ENCODE measurements at regions not wholly inside any gene's neighbourhood (a gene's known extent, or its start where the extent isn't known, plus 50 kb on each side); places are given as distances from the start of the nearest gene placed in this dataset.

DNA sequence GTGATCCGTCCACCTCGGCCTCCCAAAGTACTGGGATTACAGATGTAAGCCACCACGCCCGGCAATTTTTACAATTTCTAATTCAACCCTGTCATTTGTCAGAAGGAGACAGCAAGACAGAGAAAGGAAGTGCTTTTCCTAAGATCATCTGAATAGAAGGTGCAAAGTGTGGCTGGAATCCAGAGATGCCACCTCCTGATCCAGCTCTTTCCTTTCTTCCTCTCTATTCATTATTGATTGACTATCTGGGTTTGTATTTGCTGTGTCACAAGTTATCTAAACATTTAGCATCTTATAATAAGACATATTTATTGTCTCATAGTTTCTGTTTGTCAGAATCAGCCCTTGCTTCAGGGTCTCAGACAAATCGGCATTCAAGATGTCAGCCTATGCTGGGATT lies 217.7 kb downstream of the BCAS1 start:
- Histone ChIP-seq H3K9ac (ENCODE audit: low read length) (no peak overlapping the region), H3K4me2 (ENCODE audit: low read length, poor library complexity, severe bottlenecking) (no peak overlapping the region), H3K79me1 (replicated peaks; ENCODE audit: low read length, poor library complexity, severe bottlenecking) (no peaks in the 10 kb centered on the region), H3K23ac (ENCODE audit: low read length in 2 of 2) (no peak overlapping the region), H4K91ac (ENCODE audit: low read length) (no peak overlapping the region), H3K4ac (ENCODE audit: low read depth in 1 of 2, low read length in 2 of 2) (no peak overlapping the region), H3K4me3 (ENCODE audit: insufficient read depth in 1 of 2, low read depth in 1 of 2, low read length in 2 of 2) (no peak overlapping the region), H3K36me3 (ENCODE audit: control insufficient read depth in 1 of 2, insufficient read depth in 2 of 2, low read depth in 1 of 2, low read length in 2 of 2) (no peaks in the 10 kb centered on the region), H3K14ac (ENCODE audit: low read length in 2 of 2) (no peak overlapping the region), H3K9me3 (ENCODE audit: control insufficient read depth, low read length) (no peaks in the 10 kb centered on the region), H4K8ac (ENCODE audit: low read length) (no peak overlapping the region), H2AK5ac (ENCODE audit: low read length, severe bottlenecking) (no peak overlapping the region), H3K18ac (ENCODE audit: low read depth in 1 of 2, low read length in 2 of 2) (no peak overlapping the region), H3K27ac (ENCODE audit: low read length, poor library complexity, severe bottlenecking) (no peak overlapping the region), H3K4me1 (ENCODE audit: control insufficient read depth, insufficient read depth, low read depth, low read length) (no peaks in the 10 kb centered on the region), H2BK120ac (ENCODE audit: low read depth, low read length) (no peak overlapping the region), H2BK15ac (ENCODE audit: low read depth, poor library complexity, severe bottlenecking) (no peak overlapping the region), H2BK12ac (ENCODE audit: low read length in 2 of 2) (no peak overlapping the region), H3K27me3 (ENCODE audit: control insufficient read depth in 1 of 2, insufficient read depth in 1 of 2, low read length in 2 of 2) (no peaks in the 10 kb centered on the region), H2BK5ac (ENCODE audit: low read depth, low read length, poor library complexity, severe bottlenecking) (no peak overlapping the region), H2AFZ (ENCODE audit: low read depth, low read length) (no peak overlapping the region)
- no peak for DNase-seq
- WGBS, result 100% methylated on average over 3 of the region's 5 CpGs

- H3K4me1 ChIP-seq (ENCODE audit: control insufficient read depth, insufficient read depth, low read depth, low read length), result no peaks in the 10 kb centered on the region
- no peaks in the 10 kb centered on the region for H3K27me3 ChIP-seq (ENCODE audit: control insufficient read depth in 1 of 2, insufficient read depth in 1 of 2, low read length in 2 of 2)
- H3K9me3 ChIP-seq (ENCODE audit: control insufficient read depth, low read length), result no peaks in the 10 kb centered on the region
- no peak overlapping the region for H2BK5ac ChIP-seq (ENCODE audit: low read depth, low read length, poor library complexity, severe bottlenecking)
- H3K27ac ChIP-seq (ENCODE audit: low read length, poor library complexity, severe bottlenecking), result no peak overlapping the region
- no peak overlapping the region for H2AK5ac ChIP-seq (ENCODE audit: low read length, severe bottlenecking)
- H2BK15ac ChIP-seq (ENCODE audit: low read depth, poor library complexity, severe bottlenecking), result no peak overlapping the region
- no peak overlapping the region for H3K23ac ChIP-seq (ENCODE audit: low read length in 2 of 2)
- peak overlapping the region; percentile 50 to 54 for H3K18ac ChIP-seq (ENCODE audit: low read depth in 1 of 2, low read length in 2 of 2)
- peak overlapping the region in 1 of 2 experiments; percentile 1 for H2BK12ac ChIP-seq (ENCODE audit: low read length in 2 of 2)
- no peak overlapping the region for H3K4ac ChIP-seq (ENCODE audit: low read depth in 1 of 2, low read length in 2 of 2)
- no peak overlapping the region for H3K14ac ChIP-seq (ENCODE audit: low read length in 2 of 2)
- no peak overlapping the region for H4K91ac ChIP-seq (ENCODE audit: low read length)
- DNase-seq, result no peak
- H4K8ac ChIP-seq (ENCODE audit: low read length), result no peak overlapping the region
- no peaks in the 10 kb centered on the region for H3K36me3 ChIP-seq (ENCODE audit: control insufficient read depth in 1 of 2, insufficient read depth in 2 of 2, low read depth in 1 of 2, low read length in 2 of 2)
- no peak overlapping the region for H3K4me2 ChIP-seq (ENCODE audit: low read length, poor library complexity, severe bottlenecking)
- no peaks in the 10 kb centered on the region for H3K79me1 ChIP-seq (replicated peaks; ENCODE audit: low read length, poor library complexity, severe bottlenecking)
- H2AFZ ChIP-seq (ENCODE audit: low read depth, low read length), result no peak overlapping the region
- WGBS, result 67% methylated on average over 3 of the region's 3 CpGs
- H3K9ac ChIP-seq (ENCODE audit: low read length), result peak overlapping the region; percentile 27
- H3K4me3 ChIP-seq (ENCODE audit: insufficient read depth in 1 of 2, low read depth in 1 of 2, low read length in 2 of 2), result no peak overlapping the region
- peak overlapping the region; percentile 54 for H2BK120ac ChIP-seq (ENCODE audit: low read depth, low read length)
Measured at GRCh38 chr20:53852014-53852413, 218.4 kb downstream of the BCAS1 start.

DNA sequence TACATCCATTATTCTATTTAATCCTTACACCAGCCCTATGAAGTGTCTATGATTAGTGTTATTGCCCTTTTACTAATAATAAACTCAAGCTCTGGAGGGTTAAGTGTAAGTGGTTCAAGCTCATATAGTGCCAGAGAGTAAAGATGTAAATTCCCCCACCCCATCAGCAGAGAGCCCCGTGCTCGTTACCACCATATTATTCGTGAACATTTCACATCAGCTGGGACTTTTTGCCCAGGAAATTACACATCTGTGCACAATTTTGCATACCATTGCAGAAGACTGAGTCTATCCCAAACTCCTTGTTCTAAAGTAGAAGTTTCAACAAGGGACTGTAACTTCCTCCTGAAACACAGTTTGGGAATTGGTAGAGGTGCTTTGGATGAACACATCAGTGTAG lies 220.1 kb downstream of the BCAS1 start:
- H3K9me3 ChIP-seq (ENCODE audit: control insufficient read depth, low read length), result no peaks in the 10 kb centered on the region
- no peak overlapping the region for H3K4me3 ChIP-seq (ENCODE audit: insufficient read depth in 1 of 2, low read depth in 1 of 2, low read length in 2 of 2)
- H3K14ac ChIP-seq (ENCODE audit: low read length in 2 of 2), result no peak overlapping the region
- DNase-seq, result no peak
- H4K8ac ChIP-seq (ENCODE audit: low read length), result no peak overlapping the region
- H2BK12ac ChIP-seq (ENCODE audit: low read length in 2 of 2), result no peak overlapping the region
- 100% methylated on average over 1 of the region's 3 CpGs for WGBS
- no peak overlapping the region for H3K23ac ChIP-seq (ENCODE audit: low read length in 2 of 2)
- H3K79me1 ChIP-seq (replicated peaks; ENCODE audit: low read length, poor library complexity, severe bottlenecking), result no peaks in the 10 kb centered on the region
- no peak overlapping the region for H3K4ac ChIP-seq (ENCODE audit: low read depth in 1 of 2, low read length in 2 of 2)
- H3K4me2 ChIP-seq (ENCODE audit: low read length, poor library complexity, severe bottlenecking), result no peak overlapping the region
- no peak overlapping the region for H3K18ac ChIP-seq (ENCODE audit: low read depth in 1 of 2, low read length in 2 of 2)
- no peak overlapping the region for H4K91ac ChIP-seq (ENCODE audit: low read length)
- no peak overlapping the region for H2BK15ac ChIP-seq (ENCODE audit: low read depth, poor library complexity, severe bottlenecking)
- no peak overlapping the region for H2BK120ac ChIP-seq (ENCODE audit: low read depth, low read length)
- no peak overlapping the region for H2AK5ac ChIP-seq (ENCODE audit: low read length, severe bottlenecking)
- H3K27me3 ChIP-seq (ENCODE audit: control insufficient read depth in 1 of 2, insufficient read depth in 1 of 2, low read length in 2 of 2), result no peaks in the 10 kb centered on the region
- no peak overlapping the region for H2BK5ac ChIP-seq (ENCODE audit: low read depth, low read length, poor library complexity, severe bottlenecking)
- H2AFZ ChIP-seq (ENCODE audit: low read depth, low read length), result no peak overlapping the region
- no peaks in the 10 kb centered on the region for H3K4me1 ChIP-seq (ENCODE audit: control insufficient read depth, insufficient read depth, low read depth, low read length)
- no peak overlapping the region for H3K27ac ChIP-seq (ENCODE audit: low read length, poor library complexity, severe bottlenecking)
- H3K36me3 ChIP-seq (ENCODE audit: control insufficient read depth in 1 of 2, insufficient read depth in 2 of 2, low read depth in 1 of 2, low read length in 2 of 2), result no peaks in the 10 kb centered on the region
- H3K9ac ChIP-seq (ENCODE audit: low read length), result no peak overlapping the region

GRCh38 chr20:53849471-53850059 lies 220.8 kb downstream of the BCAS1 start:
- H2BK5ac ChIP-seq (ENCODE audit: low read depth, low read length, poor library complexity, severe bottlenecking), result no peak overlapping the region
- H2AK5ac ChIP-seq (ENCODE audit: low read length, severe bottlenecking), result no peak overlapping the region
- H3K9me3 ChIP-seq (ENCODE audit: control insufficient read depth, low read length), result no peaks in the 10 kb centered on the region
- no peak overlapping the region for H2BK12ac ChIP-seq (ENCODE audit: low read length in 2 of 2)
- no peaks in the 10 kb centered on the region for H3K27me3 ChIP-seq (ENCODE audit: control insufficient read depth in 1 of 2, insufficient read depth in 1 of 2, low read length in 2 of 2)
- no peak overlapping the region for H3K14ac ChIP-seq (ENCODE audit: low read length in 2 of 2)
- DNase-seq, result no peak
- H3K36me3 ChIP-seq (ENCODE audit: control insufficient read depth in 1 of 2, insufficient read depth in 2 of 2, low read depth in 1 of 2, low read length in 2 of 2), result no peaks in the 10 kb centered on the region
- 95% methylated on average over 12 of the region's 12 CpGs for WGBS
- H3K9ac ChIP-seq (ENCODE audit: low read length), result no peak overlapping the region
- no peak overlapping the region for H3K4me3 ChIP-seq (ENCODE audit: insufficient read depth in 1 of 2, low read depth in 1 of 2, low read length in 2 of 2)
- H2BK15ac ChIP-seq (ENCODE audit: low read depth, poor library complexity, severe bottlenecking), result no peak overlapping the region
- no peak overlapping the region for H3K4ac ChIP-seq (ENCODE audit: low read depth in 1 of 2, low read length in 2 of 2)
- no peak overlapping the region for H4K91ac ChIP-seq (ENCODE audit: low read length)
- H3K4me1 ChIP-seq (ENCODE audit: control insufficient read depth, insufficient read depth, low read depth, low read length), result no peaks in the 10 kb centered on the region
- no peaks in the 10 kb centered on the region for H3K79me1 ChIP-seq (replicated peaks; ENCODE audit: low read length, poor library complexity, severe bottlenecking)
- no peak overlapping the region for H2BK120ac ChIP-seq (ENCODE audit: low read depth, low read length)
- no peak overlapping the region for H3K23ac ChIP-seq (ENCODE audit: low read length in 2 of 2)
- no peak overlapping the region for H3K18ac ChIP-seq (ENCODE audit: low read depth in 1 of 2, low read length in 2 of 2)
- no peak overlapping the region for H2AFZ ChIP-seq (ENCODE audit: low read depth, low read length)
- no peak overlapping the region for H3K27ac ChIP-seq (ENCODE audit: low read length, poor library complexity, severe bottlenecking)
- H3K4me2 ChIP-seq (ENCODE audit: low read length, poor library complexity, severe bottlenecking), result no peak overlapping the region
- no peak overlapping the region for H4K8ac ChIP-seq (ENCODE audit: low read length)
